DND-41 (cell line): ENCODE measurements at regions not wholly inside any gene's neighbourhood (a gene's known extent, or its start where the extent isn't known, plus 50 kb on each side); places are given as distances from the start of the nearest gene placed in this dataset.

Experiments used
- EZH2 ChIP-seq: IDR thresholded peaks from 3 replicates; pipeline ENCODE4 v1.6.1; 2012; ENCODE audit warnings: borderline replicate concordance, low read depth, mild to moderate bottlenecking, moderate library complexity, low read length, inconsistent platforms; ENCODE audit not compliant: severe bottlenecking
- TF ChIP-seq, protein P1 (sequence below): IDR thresholded peaks from 2 replicates; pipeline ENCODE4 v1.5.1; 2012; ENCODE audit warnings: borderline replicate concordance, low read length, moderate library complexity, mild to moderate bottlenecking; ENCODE audit not compliant: poor library complexity, severe bottlenecking; ENCODE audit errors: extremely low read depth

DNA sequence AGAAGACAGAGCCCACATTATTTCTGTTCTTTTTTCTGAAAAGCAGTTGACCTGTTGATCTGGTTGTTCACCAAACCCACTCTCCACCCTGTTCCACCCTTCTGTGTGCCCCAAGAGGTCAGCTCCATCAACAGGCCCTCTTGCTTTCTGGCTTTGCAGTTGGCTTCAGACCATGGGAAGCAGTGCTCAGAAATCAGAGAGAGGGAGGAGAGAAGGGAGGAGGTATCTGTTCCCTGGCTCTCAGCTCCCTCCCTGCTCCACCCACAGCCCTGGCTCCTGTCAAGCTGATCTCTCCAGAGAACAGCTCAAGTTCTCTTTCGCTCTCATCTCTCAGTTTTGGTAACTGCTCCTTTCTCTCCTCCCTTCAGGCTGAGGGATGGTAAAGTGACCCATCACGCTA lies 144.2 kb upstream of the RAI14 start:
- TF ChIP-seq, protein P1, sequence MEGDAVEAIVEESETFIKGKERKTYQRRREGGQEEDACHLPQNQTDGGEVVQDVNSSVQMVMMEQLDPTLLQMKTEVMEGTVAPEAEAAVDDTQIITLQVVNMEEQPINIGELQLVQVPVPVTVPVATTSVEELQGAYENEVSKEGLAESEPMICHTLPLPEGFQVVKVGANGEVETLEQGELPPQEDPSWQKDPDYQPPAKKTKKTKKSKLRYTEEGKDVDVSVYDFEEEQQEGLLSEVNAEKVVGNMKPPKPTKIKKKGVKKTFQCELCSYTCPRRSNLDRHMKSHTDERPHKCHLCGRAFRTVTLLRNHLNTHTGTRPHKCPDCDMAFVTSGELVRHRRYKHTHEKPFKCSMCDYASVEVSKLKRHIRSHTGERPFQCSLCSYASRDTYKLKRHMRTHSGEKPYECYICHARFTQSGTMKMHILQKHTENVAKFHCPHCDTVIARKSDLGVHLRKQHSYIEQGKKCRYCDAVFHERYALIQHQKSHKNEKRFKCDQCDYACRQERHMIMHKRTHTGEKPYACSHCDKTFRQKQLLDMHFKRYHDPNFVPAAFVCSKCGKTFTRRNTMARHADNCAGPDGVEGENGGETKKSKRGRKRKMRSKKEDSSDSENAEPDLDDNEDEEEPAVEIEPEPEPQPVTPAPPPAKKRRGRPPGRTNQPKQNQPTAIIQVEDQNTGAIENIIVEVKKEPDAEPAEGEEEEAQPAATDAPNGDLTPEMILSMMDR, result no peak
- TF ChIP-seq EZH2, result no peak
